Transverse colon (tissue), 4 donors: ENCODE measurements at regions not wholly inside any gene's neighbourhood (a gene's known extent, or its start where the extent isn't known, plus 50 kb on each side); places are given as distances from the start of the nearest gene placed in this dataset.

Experiments
- DNase-seq: peaks from one replicate; pipeline ENCODE4 v3.0.0-alpha.2; 2019
- H3K27ac ChIP-seq, 4 donors: fragments of 200-600 bp; sonication (generic); 2 replicates each; pipeline ENCODE4 v1.5.1; 2016 to 2018; ENCODE audit warnings: inconsistent platforms in 4 of 4
- H3K27me3 ChIP-seq: fragments of 200-600 bp; sonication (generic); 2 replicates; pipeline ENCODE4 v1.5.1; 2017; ENCODE audit warnings: inconsistent platforms
- H3K36me3 ChIP-seq, 4 donors: fragments of 200-600 bp; sonication (generic); 2 replicates each; pipeline ENCODE4 v1.5.1; 2017 to 2019; ENCODE audit warnings: inconsistent platforms in 4 of 4
- H3K4me1 ChIP-seq, 4 donors: fragments of 200-600 bp; sonication (generic); 2 replicates each; pipeline ENCODE4 v1.5.1; 2017 to 2020; ENCODE audit warnings: inconsistent platforms in 4 of 4
- H3K4me3 ChIP-seq, 4 donors: fragments of 200-600 bp; sonication (generic); 1 replicate in 1 of 4; 2 replicates in 3 of 4; pipeline versions ENCODE4 v1.5.1 to v1.6.1; 2017 to 2019; ENCODE audit warnings: inconsistent platforms in 4 of 4
- H3K9me3 ChIP-seq, 2 donors: fragments of 200-600 bp; sonication (generic); 2 replicates each; pipeline ENCODE4 v1.5.1; 2017 to 2019; ENCODE audit warnings: inconsistent platforms in 2 of 2
- CTCF ChIP-seq, 5 experiments: fragments of 200-600 bp in 3 of 5; fragments of 450-650 bp in 2 of 5; sonication (generic) in 3 of 5; IDR thresholded peaks; 1 replicate in 2 of 5; 2 replicates in 3 of 5; pipeline ENCODE4 v1.5.1; 2016 to 2017; ENCODE audit warnings: antibody characterized with exemption in 5 of 5, inconsistent platforms in 3 of 5, mild to moderate bottlenecking in 2 of 5, moderate library complexity in 1 of 5
- EP300 ChIP-seq: sonication (generic); formaldehyde crosslinking; IDR thresholded peaks from one replicate; pipeline ENCODE4 v1.6.1; 2017; ENCODE audit warnings: antibody characterized with exemption, low read depth
- POLR2A ChIP-seq: fragments of 450-650 bp; IDR thresholded peaks from one replicate; pipeline ENCODE4 v1.6.1; 2016; ENCODE audit warnings: antibody characterized with exemption, mild to moderate bottlenecking, moderate library complexity
- POLR2AphosphoS5 ChIP-seq, 3 donors: sonication (generic); formaldehyde crosslinking; IDR thresholded peaks; one replicate each; pipeline ENCODE4 v1.6.1; 2016; ENCODE audit warnings: antibody characterized with exemption in 3 of 3
- WGBS, 2 donors: methylation state at CpG; one replicate each; pipeline ENCODE4 v1.1.5; 2018; ENCODE audit warnings: low coverage in 1 of 2; 5-methylcytosine and 5-hydroxymethylcytosine counted together
- in situ Hi-C, 4 donors: fragments of 200-750 bp; cut with MboI; loops; one replicate each; pipeline versions ENCODE4 v1.15.0 to v1.15.1; 2017; ENCODE audit warnings: low sequenced_read_pairs in 3 of 4, low pct_ligation_motif_present in 1 of 4, low pct_unique_long_range_greater_than_20kb in 1 of 4
- intact Hi-C: fragments of 100-400 bp; cut with DNase I; formaldehyde crosslinking; loops from one replicate; pipeline ENCODE4 v1.15.1; 2023; ENCODE audit warnings: low total_unique reads

GRCh38 chr3:182041668-182042291 lies 330.1 kb downstream of the SOX2 start:
- intact Hi-C loops: no loop called here

GRCh38 chr3:182045736-182046135 lies 334.0 kb downstream of the SOX2 start:
- Histone ChIP-seq H3K4me1 (no peaks in the 10 kb centered on the region), H3K27ac (no peak overlapping the region), H3K27me3 (no peaks in the 10 kb centered on the region), H3K36me3 (no peaks in the 10 kb centered on the region), H3K4me3 (no peak overlapping the region), H3K9me3 (no peaks in the 10 kb centered on the region)
- in situ Hi-C loops (no loop called here), intact Hi-C loops (no loop called here)
- no peak for DNase-seq
- 60 to 67% methylated on average over 2 of the region's 2 CpGs for WGBS, 2 donors
- no peak for TF ChIP-seq EP300
- TF ChIP-seq POLR2A: no peak
- TF ChIP-seq CTCF (IDR thresholded peaks at IDR 0.05): no peak
- TF ChIP-seq POLR2AphosphoS5 (IDR thresholded peaks at IDR 0.05): no peak

More at GRCh38 chr3:182041668-182042291, 330.1 kb downstream of the SOX2 start:
- no peak for TF ChIP-seq EP300
- no peak for TF ChIP-seq POLR2A
- no peak for TF ChIP-seq CTCF (IDR thresholded peaks at IDR 0.05)
- TF ChIP-seq POLR2AphosphoS5 (IDR thresholded peaks at IDR 0.05): no peak
- in situ Hi-C loops: no loop called here
- Histone ChIP-seq H3K9me3 (no peaks in the 10 kb centered on the region), H3K27ac (no peak overlapping the region), H3K36me3 (no peaks in the 10 kb centered on the region), H3K4me1 (no peaks in the 10 kb centered on the region), H3K4me3 (no peak overlapping the region), H3K27me3 (no peaks in the 10 kb centered on the region)
- WGBS, 2 donors: 67 to 86% methylated on average over 1 of the region's 1 CpG
- no peak for DNase-seq

GRCh38 chr3:182046166-182046764 lies 334.5 kb downstream of the SOX2 start:
- Histone ChIP-seq H3K27ac (no peak overlapping the region), H3K4me1 (no peaks in the 10 kb centered on the region), H3K36me3 (no peaks in the 10 kb centered on the region), H3K27me3 (no peaks in the 10 kb centered on the region), H3K9me3 (no peaks in the 10 kb centered on the region), H3K4me3 (no peak overlapping the region)
- in situ Hi-C loops: no loop called here
- WGBS, 2 donors: 66 to 82% methylated on average over 3 to 11 of the region's 11 CpGs
- intact Hi-C loops: no loop called here
- no peak for DNase-seq
- TF ChIP-seq POLR2AphosphoS5 (IDR thresholded peaks at IDR 0.05) (no peak), EP300 (no peak), POLR2A (no peak), CTCF (IDR thresholded peaks at IDR 0.05) (no peak)

GRCh38 chr3:182050932-182051331 lies 339.2 kb downstream of the SOX2 start:
- TF ChIP-seq CTCF (IDR thresholded peaks at IDR 0.05) (no peak), POLR2AphosphoS5 (IDR thresholded peaks at IDR 0.05) (no peak), POLR2A (no peak), EP300 (no peak)
- DNase-seq: no peak
- Histone ChIP-seq H3K4me3 (no peak overlapping the region), H3K4me1 (no peaks in the 10 kb centered on the region), H3K36me3 (no peaks in the 10 kb centered on the region), H3K27ac (no peak overlapping the region), H3K9me3 (no peaks in the 10 kb centered on the region), H3K27me3 (no peaks in the 10 kb centered on the region)
- intact Hi-C loops (no loop called here), in situ Hi-C loops (no loop called here)
- WGBS, 2 donors: 31 to 55% methylated on average over 1 to 3 of the region's 3 CpGs
